Endodermal cell (in vitro differentiated cells): ENCODE measurements at regions not wholly inside any gene's neighbourhood (a gene's known extent, or its start where the extent isn't known, plus 50 kb on each side); places are given as distances from the start of the nearest gene placed in this dataset.

Experiments
- DNase-seq: peaks from one replicate; pipeline ENCODE4 v3.0.0-alpha.2; 2017
- H3K27ac ChIP-seq: 2 replicates; pipeline ENCODE4 v1.5.1; 2013; ENCODE audit warnings: mild to moderate bottlenecking, low read depth, low read length, moderate library complexity
- H3K27me3 ChIP-seq: 2 replicates; pipeline ENCODE4 v1.6.1; 2013; ENCODE audit warnings: mild to moderate bottlenecking, low read length, moderate library complexity; ENCODE audit not compliant: insufficient read depth, control insufficient read depth, poor library complexity, severe bottlenecking
- H3K36me3 ChIP-seq: 2 replicates; pipeline ENCODE4 v1.7.0; 2013; ENCODE audit warnings: mild to moderate bottlenecking, low read length, moderate library complexity; ENCODE audit not compliant: control insufficient read depth, insufficient read depth
- H3K4me1 ChIP-seq: one replicate; pipeline ENCODE4 v1.7.0; 2013; ENCODE audit warnings: low read length; ENCODE audit not compliant: control insufficient read depth, insufficient read depth
- H3K4me3 ChIP-seq: 2 replicates; pipeline ENCODE4 v1.5.1; 2013; ENCODE audit warnings: mild to moderate bottlenecking, low read length, moderate library complexity
- H3K9ac ChIP-seq: 2 replicates; pipeline ENCODE4 v1.6.1; 2013; ENCODE audit warnings: mild to moderate bottlenecking, low read length, moderate library complexity; ENCODE audit not compliant: poor library complexity, severe bottlenecking; ENCODE audit errors: extremely low read depth
- H3K9me3 ChIP-seq: 2 replicates; pipeline ENCODE4 v1.6.1; 2013; ENCODE audit warnings: mild to moderate bottlenecking, low read length, moderate library complexity; ENCODE audit not compliant: control insufficient read depth
- H3K27ac Mint-ChIP-seq: 2 replicates; pipeline ENCODE4 v1.8.0; 2020; ENCODE audit warnings: mixed read lengths
- H3K27me3 Mint-ChIP-seq: 2 replicates; pipeline ENCODE4 v1.8.0; 2021; ENCODE audit warnings: mild to moderate bottlenecking, mixed read lengths; ENCODE audit not compliant: insufficient read depth
- H3K36me3 Mint-ChIP-seq: 2 replicates; pipeline ENCODE4 v1.8.0; 2020; ENCODE audit warnings: low read depth, mixed read lengths
- H3K4me1 Mint-ChIP-seq: 2 replicates; pipeline ENCODE4 v1.8.0; 2020; ENCODE audit warnings: mixed read lengths
- H3K4me3 Mint-ChIP-seq: 2 replicates; pipeline ENCODE4 v1.8.0; 2020; ENCODE audit warnings: mild to moderate bottlenecking, moderate library complexity, mixed read lengths
- H3K9me3 Mint-ChIP-seq: 2 replicates; pipeline ENCODE4 v1.8.0; 2020; ENCODE audit warnings: mild to moderate bottlenecking, mixed read lengths
- CTCF ChIP-seq: fragments of 200-600 bp; sonication (generic); conservative IDR thresholded peaks from 2 replicates; pipeline ENCODE4 v1.5.0; 2021; ENCODE audit warnings: antibody characterized with exemption, mild to moderate bottlenecking
- WGBS, 2 experiments: methylation state at CpG; one replicate each; pipeline versions ENCODE4 v1.1.5 to v1.1.7; 2013; ENCODE audit warnings: missing lambda C conversion rate in 2 of 2, mixed read lengths in 1 of 2; ENCODE audit not compliant: insufficient coverage in 1 of 2, insufficient read length in 1 of 2; 5-methylcytosine and 5-hydroxymethylcytosine counted together

- Mint-ChIP-seq H3K36me3 (no peaks in the 10 kb centered on the region), H3K9me3 (no peaks in the 10 kb centered on the region), H3K27me3 (no peaks in the 10 kb centered on the region), H3K27ac (no peak overlapping the region), H3K4me1 (no peaks in the 10 kb centered on the region), H3K4me3 (no peak overlapping the region)
- H3K4me1 ChIP-seq, result no peaks in the 10 kb centered on the region
- no peaks in the 10 kb centered on the region for H3K27me3 ChIP-seq
- no peak overlapping the region for H3K27ac ChIP-seq
- DNase-seq, result no peak
- no peak overlapping the region for H3K9ac ChIP-seq
- TF ChIP-seq CTCF, result no peak
- no peaks in the 10 kb centered on the region for H3K36me3 ChIP-seq
- no peak overlapping the region for H3K4me3 ChIP-seq
- no peaks in the 10 kb centered on the region for H3K9me3 ChIP-seq
- WGBS, 2 experiments, result 73 to 88% methylated on average over 2 to 6 of the region's 6 CpGs
These were observed 255.3 kb downstream of the MYCN start for GRCh38 chr2:16195681-16196070.

GRCh38 chr2:16194931-16195680 lies 254.8 kb downstream of the MYCN start:
- Mint-ChIP-seq H3K36me3 (no peaks in the 10 kb centered on the region), H3K27ac (no peak overlapping the region), H3K4me3 (no peak overlapping the region), H3K4me1 (no peaks in the 10 kb centered on the region), H3K9me3 (no peaks in the 10 kb centered on the region), H3K27me3 (no peaks in the 10 kb centered on the region)
- Histone ChIP-seq H3K4me3 (no peak overlapping the region), H3K27me3 (no peaks in the 10 kb centered on the region), H3K36me3 (no peaks in the 10 kb centered on the region), H3K4me1 (no peaks in the 10 kb centered on the region), H3K9me3 (no peaks in the 10 kb centered on the region), H3K27ac (no peak overlapping the region), H3K9ac (no peak overlapping the region)
- TF ChIP-seq CTCF, result no peak
- DNase-seq, result no peak
- 86 to 88% methylated on average over 5 to 6 of the region's 6 CpGs for WGBS, 2 experiments

GRCh38 chr2:16194530-16194929 lies 254.2 kb downstream of the MYCN start:
- Histone ChIP-seq H3K27me3 (no peaks in the 10 kb centered on the region), H3K9me3 (no peaks in the 10 kb centered on the region), H3K9ac (no peak overlapping the region), H3K4me1 (no peaks in the 10 kb centered on the region), H3K27ac (no peak overlapping the region), H3K36me3 (no peaks in the 10 kb centered on the region), H3K4me3 (no peak overlapping the region)
- 91 to 100% methylated on average over 3 to 4 of the region's 4 CpGs for WGBS, 2 experiments
- Mint-ChIP-seq H3K9me3 (no peaks in the 10 kb centered on the region), H3K27ac (no peak overlapping the region), H3K4me3 (no peak overlapping the region), H3K4me1 (no peaks in the 10 kb centered on the region), H3K27me3 (no peaks in the 10 kb centered on the region), H3K36me3 (no peaks in the 10 kb centered on the region)
- no peak for DNase-seq
- no peak for TF ChIP-seq CTCF
